LNCAP (cell line): ENCODE measurements at regions not wholly inside any gene's neighbourhood (a gene's known extent, or its start where the extent isn't known, plus 50 kb on each side); places are given as distances from the start of the nearest gene placed in this dataset.

Experiments
- CTCF ChIP-seq: fragments of 450-650 bp; IDR thresholded peaks from 2 replicates; pipeline ENCODE4 v1.5.1; 2017; ENCODE audit warnings: mild to moderate bottlenecking

- TF ChIP-seq CTCF, result no peak
Observed at GRCh38 chr1:5798904-5799303, 193.3 kb downstream of the NPHP4 start.

- TF ChIP-seq CTCF, result no peak
Observed at GRCh38 chr1:5798151-5798730, 194.0 kb downstream of the NPHP4 start.

GRCh38 chr1:5796028-5796427 lies 196.2 kb downstream of the NPHP4 start:
- no peak for TF ChIP-seq CTCF

- TF ChIP-seq CTCF, result no peak
Observed at GRCh38 chr1:5794279-5794678, 197.9 kb downstream of the NPHP4 start.

GRCh38 chr1:5793516-5793915 lies 198.7 kb downstream of the NPHP4 start:
- no peak for TF ChIP-seq CTCF

- no peak for TF ChIP-seq CTCF
Observed at GRCh38 chr1:5781079-5781478, 211.1 kb downstream of the NPHP4 start.

GRCh38 chr1:5780324-5780716 lies 211.9 kb downstream of the NPHP4 start:
- TF ChIP-seq CTCF, result no peak

- no peak for TF ChIP-seq CTCF
Observed at GRCh38 chr1:5779608-5780323, 212.5 kb downstream of the NPHP4 start.
